GM18502 (cell line): ENCODE measurements at regions not wholly inside any gene's neighbourhood (a gene's known extent, or its start where the extent isn't known, plus 50 kb on each side); places are given as distances from the start of the nearest gene placed in this dataset.
"Not testable (repeated sequence)": the region's sequence is repeated elsewhere in the genome, so short reads cannot be mapped to it uniquely, and the experiment has no call there.

Source experiments
- ATAC-seq: cut with Tn5 transposase; IDR thresholded peaks from one replicate; pipeline ENCODE4 v1.9.1; 2021; ENCODE audit warnings: mild to moderate bottlenecking; ENCODE audit not compliant: unreplicated experiment, poor library complexity

DNA sequence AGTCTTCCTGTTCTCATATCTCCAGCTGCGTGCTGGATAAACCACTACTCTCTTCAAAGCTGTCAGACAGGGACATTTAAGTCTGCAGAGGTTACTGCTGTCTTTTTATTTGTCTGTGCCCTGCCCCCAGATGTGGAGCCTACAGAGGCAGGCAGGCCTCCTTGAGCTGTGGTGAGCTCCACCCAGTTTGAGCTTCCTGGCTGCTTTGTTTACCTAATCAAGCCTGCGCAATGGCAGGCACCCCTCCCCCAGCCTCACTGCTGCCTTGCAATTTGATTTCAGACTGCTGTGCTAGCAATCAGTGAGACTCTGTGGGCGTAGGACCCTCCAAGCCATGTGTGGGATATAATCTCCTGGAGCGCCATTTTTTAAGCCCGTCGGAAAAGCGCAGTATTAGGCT is 331.8 kb upstream of the PRR16 start:
- not testable (repeated sequence) for ATAC-seq

- ATAC-seq, result no peak
These were observed 329.2 kb upstream of the PRR16 start for GRCh38 chr5:120134944-120135343.

GRCh38 chr5:120137582-120137981 is 326.5 kb upstream of the PRR16 start:
- no peak for ATAC-seq

- no peak for ATAC-seq
These were observed 325.1 kb upstream of the PRR16 start for GRCh38 chr5:120139039-120139438.

DNA sequence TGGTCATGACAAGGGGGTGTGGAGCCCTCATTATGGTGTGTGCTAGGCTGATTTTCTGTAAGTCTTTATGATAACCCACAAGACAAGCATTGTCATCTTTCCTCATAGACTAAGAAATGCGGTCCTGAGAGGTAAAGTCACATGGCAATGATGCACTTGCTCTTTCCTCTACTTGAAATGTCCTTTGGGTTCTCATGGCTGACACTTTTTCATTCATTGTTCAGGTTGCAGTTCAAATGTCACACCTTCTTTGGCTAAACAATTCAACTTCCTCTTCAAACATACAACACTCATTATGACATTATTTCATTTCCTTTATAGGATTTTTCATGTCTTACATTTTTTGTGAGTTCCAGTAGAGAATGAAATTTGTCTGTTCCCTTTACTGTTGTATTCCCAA is 323.6 kb upstream of the PRR16 start:
- ATAC-seq, result no peak

- ATAC-seq, result no peak
These were observed 323.0 kb upstream of the PRR16 start for GRCh38 chr5:120141076-120141475.

DNA sequence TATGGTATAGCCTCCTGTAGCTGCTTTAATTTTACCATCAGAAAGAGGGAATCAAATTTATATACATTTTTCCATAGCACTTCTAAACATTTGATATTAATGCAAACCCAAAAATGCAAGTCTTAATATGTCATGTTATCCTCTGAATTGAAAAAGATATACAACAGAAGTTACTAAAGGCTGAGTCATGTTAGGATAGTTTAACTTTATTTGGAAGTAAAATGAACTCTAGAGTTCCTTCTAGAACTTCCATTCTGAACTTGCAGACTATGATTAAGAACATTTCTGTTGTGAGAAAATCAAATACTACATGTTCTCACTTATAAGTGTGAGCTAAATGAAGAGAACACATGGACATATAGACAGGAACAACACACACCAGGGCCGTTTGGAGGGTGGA is 317.3 kb upstream of the PRR16 start:
- no peak for ATAC-seq

GRCh38 chr5:120147911-120148310 is 316.2 kb upstream of the PRR16 start:
- not testable (repeated sequence) for ATAC-seq

GRCh38 chr5:120150770-120151169 is 313.3 kb upstream of the PRR16 start:
- ATAC-seq, result no peak

- no peak for ATAC-seq
These were observed 312.9 kb upstream of the PRR16 start for GRCh38 chr5:120151181-120151580.

- no peak for ATAC-seq
These were observed 312.3 kb upstream of the PRR16 start for GRCh38 chr5:120151825-120152224.

GRCh38 chr5:120152472-120152871 is 311.6 kb upstream of the PRR16 start:
- ATAC-seq, result no peak

DNA sequence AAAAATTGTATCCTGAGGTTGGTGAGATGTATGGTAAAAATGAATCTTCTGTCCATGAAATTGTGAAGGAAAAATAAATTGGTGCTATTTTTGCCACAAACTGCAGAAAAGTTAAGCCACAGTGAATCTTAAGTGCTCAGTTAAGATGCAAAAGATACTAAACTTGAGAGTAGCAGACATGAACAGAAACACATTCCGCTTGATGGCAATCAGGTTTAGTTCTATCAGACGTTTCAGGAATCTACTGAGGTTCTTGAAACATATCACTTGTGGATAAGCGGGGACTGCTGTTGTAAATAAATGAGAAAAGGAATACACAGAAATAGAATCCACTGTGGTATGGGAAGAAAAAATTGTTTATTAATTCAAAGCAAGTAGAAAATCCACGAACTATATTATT is 311.2 kb upstream of the PRR16 start:
- no peak for ATAC-seq

- ATAC-seq, result no peak
These were observed 310.5 kb upstream of the PRR16 start for GRCh38 chr5:120153551-120153950.

GRCh38 chr5:120155873-120156272 is 308.2 kb upstream of the PRR16 start:
- no peak for ATAC-seq

DNA sequence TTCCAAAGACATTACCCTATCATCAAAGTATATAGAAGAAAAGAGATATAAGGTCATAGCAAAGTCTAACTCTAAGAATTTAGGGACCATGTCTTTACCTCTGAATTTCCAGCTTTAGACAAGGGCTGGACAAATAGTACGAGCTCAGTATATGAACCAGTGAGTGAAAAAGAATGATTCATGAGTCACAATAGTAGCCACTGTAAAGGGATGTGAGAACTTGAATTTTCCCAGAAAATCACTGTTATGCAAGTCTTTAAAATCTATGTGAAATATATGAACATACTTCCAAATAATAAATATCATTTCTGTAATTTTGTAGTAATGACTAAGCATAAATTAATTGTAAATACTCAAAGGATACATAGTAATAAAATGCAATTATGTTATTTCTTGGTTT is 305.9 kb upstream of the PRR16 start:
- no peak for ATAC-seq

GRCh38 chr5:120159155-120159554 is 304.9 kb upstream of the PRR16 start:
- ATAC-seq, result no peak

- no peak for ATAC-seq
These were observed 303.8 kb upstream of the PRR16 start for GRCh38 chr5:120160124-120160895.

GRCh38 chr5:120162321-120162720 is 301.8 kb upstream of the PRR16 start:
- ATAC-seq, result no peak

DNA sequence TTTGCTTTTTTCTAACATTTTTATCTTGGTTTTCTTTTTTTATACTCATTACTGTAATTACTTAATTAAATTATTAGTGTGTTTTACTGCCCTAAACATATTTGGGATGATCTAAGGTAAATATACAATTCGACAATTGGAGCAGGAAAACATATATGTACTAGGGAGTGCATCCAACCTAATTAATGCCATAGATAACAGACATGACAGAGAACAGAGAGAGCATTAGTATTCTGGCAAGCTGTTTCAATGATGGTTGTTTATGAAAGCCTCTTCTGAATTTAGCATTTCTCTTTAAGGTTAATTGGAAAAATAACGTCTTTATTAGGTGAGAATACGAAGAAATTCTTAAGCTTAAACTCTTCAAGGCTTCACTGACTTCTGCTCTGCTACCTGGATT is 300.1 kb upstream of the PRR16 start:
- no peak for ATAC-seq

DNA sequence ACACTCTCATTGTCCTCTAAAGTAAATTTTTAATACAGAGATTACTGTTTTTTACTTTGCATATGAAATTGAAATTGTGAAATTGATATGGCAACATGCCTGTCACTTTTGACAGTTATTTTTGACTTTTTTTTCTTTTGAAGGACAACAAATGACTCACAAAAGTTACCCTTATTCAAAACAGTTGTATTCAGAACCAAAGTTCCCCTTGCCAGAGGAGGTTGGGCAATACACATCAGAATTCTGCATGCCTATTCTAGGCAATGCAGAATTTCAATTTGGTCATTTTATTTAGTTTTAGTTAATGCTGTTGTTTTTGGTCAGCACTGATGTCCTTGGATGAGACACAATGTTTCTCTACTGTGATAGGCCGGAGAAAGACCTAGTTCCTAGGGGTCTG is 299.1 kb upstream of the PRR16 start:
- no peak for ATAC-seq

GRCh38 chr5:120173125-120173524 is 291.0 kb upstream of the PRR16 start:
- ATAC-seq, result no peak

GRCh38 chr5:120174089-120174488 is 290.0 kb upstream of the PRR16 start:
- no peak for ATAC-seq
